HepG2 (cell line): ENCODE measurements at regions not wholly inside any gene's neighbourhood (a gene's known extent, or its start where the extent isn't known, plus 50 kb on each side); places are given as distances from the start of the nearest gene placed in this dataset.

Experiments used
- ATAC-seq: fragments of 200-7000 bp; cut with Tn5 transposase; 3 replicates; pipeline ENCODE4 v1.9.1; 2020; ENCODE audit warnings: mild to moderate bottlenecking, moderate library complexity
- BruUV-seq: library from RNA; stranded (reverse); fragments of 400-500 nt; replicated peaks from 2 replicates; lab custom pipeline; 2021; lab: Mats Ljungman, UMichigan
- CTCF ChIA-PET: fragments of 300-600 bp; formaldehyde crosslinking; extraction: SDS; loops from one replicate; lab custom pipeline; 2021; ENCODE audit warnings: low total read pairs, inconsistent platforms, low intra/inter-chr PET ratio; lab: Yijun Ruan, JAX
- POLR2A ChIA-PET: fragments of 350-600 bp; sonication (Branson Sonifier 250); formaldehyde crosslinking; loops from one replicate; lab custom pipeline; 2020; ENCODE audit warnings: antibody characterized with exemption, inconsistent platforms; lab: Yijun Ruan, JAX
- DNase-seq: peaks from one replicate; pipeline ENCODE4 v3.0.0-alpha.2; 2015; ENCODE audit warnings: low spot score
- FAIRE-seq: peaks from 3 replicates; lab custom pipeline; 2011; peaks lifted over from hg19 to GRCh38; lab: Jason Lieb, UNC
- H2AFZ ChIP-seq: one replicate; pipeline ENCODE4 v1.6.1; 2011; ENCODE audit warnings: low read length, inconsistent platforms
- H3K27ac ChIP-seq: fragments of 300-600 bp; 3 replicates; pipeline ENCODE4 v1.8.0; 2011; ENCODE audit warnings: mixed run types, mild to moderate bottlenecking, mixed read lengths, low read length, inconsistent platforms; ENCODE audit not compliant: insufficient read depth; ENCODE audit errors: extremely low read length
- H3K27me3 ChIP-seq, 2 experiments: fragments of 200-600 bp in 1 of 2; 2 replicates in 1 of 2; 3 replicates in 1 of 2; pipeline versions ENCODE4 v1.6.0 to v1.8.0; 2011; ENCODE audit warnings: low read length in 2 of 2, mild to moderate bottlenecking in 2 of 2, moderate library complexity in 2 of 2, inconsistent platforms in 1 of 2; ENCODE audit not compliant: insufficient read depth in 2 of 2, control insufficient read depth in 1 of 2
- H3K36me3 ChIP-seq, 2 experiments: fragments of 200-600 bp in 1 of 2; replicated peaks in 1 of 2; 2 replicates in 1 of 2; 3 replicates in 1 of 2; pipeline versions ENCODE4 v1.5.1 to v1.8.0; 2011; ENCODE audit warnings: low read length in 2 of 2, inconsistent platforms in 1 of 2; ENCODE audit not compliant: insufficient read depth in 2 of 2, control insufficient read depth in 1 of 2
- H3K4me1 ChIP-seq: 2 replicates; pipeline ENCODE4 v1.5.1; 2012; ENCODE audit warnings: low read length, inconsistent platforms; ENCODE audit not compliant: insufficient read depth
- H3K4me2 ChIP-seq: 2 replicates; pipeline ENCODE4 v1.6.0; 2011; ENCODE audit warnings: low read depth, low read length, inconsistent platforms
- H3K4me3 ChIP-seq, 3 experiments: fragments of 200-600 bp in 1 of 3; sonication (generic), shearing (Covaris generic) in 1 of 3; replicated peaks in 1 of 3; 2 replicates each; pipeline ENCODE4 v1.5.1; 2011 to 2016; ENCODE audit warnings: low read length in 3 of 3, inconsistent platforms in 2 of 3, low read depth in 2 of 3, mild to moderate bottlenecking in 2 of 3, control low read depth in 1 of 3, mixed read lengths in 1 of 3; ENCODE audit not compliant: insufficient read depth in 1 of 3
- H3K79me2 ChIP-seq: one replicate; pipeline ENCODE4 v1.6.1; 2011; ENCODE audit warnings: low read length, inconsistent platforms; ENCODE audit not compliant: insufficient read depth
- H3K9ac ChIP-seq: 2 replicates; pipeline ENCODE4 v1.6.0; 2011; ENCODE audit warnings: mild to moderate bottlenecking, low read depth, low read length, inconsistent platforms; ENCODE audit not compliant: insufficient read depth
- H3K9me3 ChIP-seq: 2 replicates; pipeline ENCODE4 v1.5.1; 2012; ENCODE audit warnings: mild to moderate bottlenecking, low read length
- H4K20me1 ChIP-seq: 2 replicates; pipeline ENCODE4 v1.6.0; 2011; ENCODE audit warnings: inconsistent platforms, mild to moderate bottlenecking, low read length, moderate library complexity; ENCODE audit not compliant: insufficient read depth
- AGO2 ChIP-seq: fragments of 200-400 bp; formaldehyde crosslinking; optimal IDR thresholded peaks from 2 replicates; pipeline ENCODE3; 2017; ENCODE audit warnings: mild to moderate bottlenecking, low read depth, low read length, moderate library complexity
- BCL6 ChIP-seq: IDR thresholded peaks from 2 replicates; pipeline ENCODE4 v1.6.1; 2016; ENCODE audit warnings: missing genetic modification reagents, missing compliant biosample characterization
- DBP ChIP-seq: sonication (generic); formaldehyde crosslinking; IDR thresholded peaks from 2 replicates; pipeline ENCODE4 v1.4.0; 2020; ENCODE audit warnings: missing genetic modification reagents; ENCODE audit errors: not compliant biosample characterization
- FOXJ3 ChIP-seq: sonication (generic); formaldehyde crosslinking; IDR thresholded peaks from 2 replicates; pipeline ENCODE4 v1.4.0; 2020; ENCODE audit warnings: missing genetic modification reagents, mild to moderate bottlenecking, borderline replicate concordance
- KAT2B ChIP-seq: fragments of 150-350 bp; IDR thresholded peaks from 2 replicates; pipeline ENCODE4 v1.6.1; 2014; ENCODE audit warnings: low read depth, low read length, borderline replicate concordance
- KLF13 ChIP-seq: sonication (generic); formaldehyde crosslinking; IDR thresholded peaks from 2 replicates; pipeline ENCODE4 v1.4.0; 2020; ENCODE audit warnings: mild to moderate bottlenecking, missing genetic modification reagents
- PHF20 ChIP-seq: sonication (generic); formaldehyde crosslinking; IDR thresholded peaks from 2 replicates; pipeline ENCODE4 v1.5.0; 2020; ENCODE audit warnings: mild to moderate bottlenecking, missing genetic modification reagents
- RNF219 ChIP-seq: sonication (generic); formaldehyde crosslinking; IDR thresholded peaks from 2 replicates; pipeline ENCODE4 v1.5.0; 2020; ENCODE audit warnings: mild to moderate bottlenecking, missing genetic modification reagents
- SOX13 ChIP-seq, 3 experiments: fragments of 450-650 bp in 1 of 3; sonication (generic) in 1 of 3; formaldehyde crosslinking in 1 of 3; IDR thresholded peaks in 2 of 3; conservative IDR thresholded peaks in 1 of 3; 2 replicates each; pipeline versions ENCODE4 v1.5.0 to v1.6.1; 2016 to 2020; ENCODE audit warnings: antibody characterized with exemption in 1 of 3, mild to moderate bottlenecking in 1 of 3, missing compliant biosample characterization in 1 of 3, missing genetic modification reagents in 1 of 3, moderate library complexity in 1 of 3
- ZNF101 ChIP-seq: sonication (generic); formaldehyde crosslinking; IDR thresholded peaks from 2 replicates; pipeline ENCODE4 v1.4.0; 2020; ENCODE audit warnings: mild to moderate bottlenecking, low read depth, missing genetic modification reagents, borderline replicate concordance
- ZNF205 ChIP-seq: IDR thresholded peaks from 2 replicates; pipeline ENCODE4 v1.6.1; 2018; ENCODE audit warnings: missing biosample characterization, missing genetic modification reagents
- ZNF24 ChIP-seq: fragments of 450-650 bp; IDR thresholded peaks from 2 replicates; pipeline ENCODE4 v1.6.1; 2017; ENCODE audit warnings: antibody characterized with exemption, mild to moderate bottlenecking
- ZNF629 ChIP-seq: sonication (generic); formaldehyde crosslinking; conservative IDR thresholded peaks from 2 replicates; pipeline ENCODE4 v1.5.0; 2020; ENCODE audit warnings: missing genetic modification reagents
- ZNF644 ChIP-seq: IDR thresholded peaks from 2 replicates; pipeline ENCODE4 v1.6.1; 2016; ENCODE audit warnings: low read depth
- WGBS: methylation state at CpG from one replicate; pipeline ENCODE4 v1.1.6; 2017; ENCODE audit warnings: low lambda C conversion rate; 5-methylcytosine and 5-hydroxymethylcytosine counted together
- in situ Hi-C: cut with HindIII; loops from 2 replicates; pipeline ENCODE4 v1.10.0; 2017; ENCODE audit warnings: low pct_unique_long_range_greater_than_20kb; ENCODE audit not compliant: extremely low pct_ligation_motif_present
- intact Hi-C: fragments of 100-400 bp; cut with micrococcal nuclease; formaldehyde crosslinking; loops from one replicate; pipeline ENCODE4 v1.10.0; 2022; ENCODE audit not compliant: unreplicated experiment
- TF ChIP-seq, protein P1 (sequence below): sonication (generic); formaldehyde crosslinking; IDR thresholded peaks from 2 replicates; pipeline ENCODE4 v1.4.0; 2020; ENCODE audit warnings: missing genetic modification reagents, borderline replicate concordance

DNA sequence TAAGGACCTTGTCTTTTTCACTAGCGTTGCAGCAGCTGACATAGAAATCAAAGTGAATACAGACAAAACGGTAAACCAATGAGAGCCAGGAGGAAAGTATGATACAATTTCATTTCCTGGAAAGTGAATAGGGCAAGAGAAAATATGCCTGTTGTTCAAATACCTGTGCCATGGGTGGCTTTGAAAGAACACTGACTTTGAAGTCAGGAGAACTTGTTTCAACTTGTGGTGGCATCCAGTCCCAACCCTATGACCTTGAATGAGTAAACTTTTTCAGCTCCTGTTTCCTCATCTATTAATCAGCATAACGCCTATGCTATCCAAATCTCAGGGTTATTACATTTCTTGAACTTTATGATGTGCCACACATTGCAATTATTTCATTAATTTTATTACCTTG is 173.7 kb upstream of the HS3ST3A1 start:
- Histone ChIP-seq H2AFZ (no peak overlapping the region), H4K20me1 (no peaks in the 10 kb centered on the region), H3K27ac (no peak overlapping the region), H3K4me1 (no peaks in the 10 kb centered on the region), H3K9ac (no peak overlapping the region), H3K4me2 (no peak overlapping the region), H3K27me3 (no peaks in the 10 kb centered on the region), H3K4me3 (no peak overlapping the region), H3K36me3 (no peaks in the 10 kb centered on the region), H3K9me3 (peaks cover 4% of the 10 kb centered on the region; the same call in 1 of the 2 replicates), H3K79me2 (no peaks in the 10 kb centered on the region)
- in situ Hi-C loops (no loop called here), intact Hi-C loops (no loop called here)
- ChIA-PET CTCF (no interaction called here), POLR2A (no interaction called here)
- FAIRE-seq (no peak), DNase-seq (no peak), ATAC-seq (no peak)
- TF ChIP-seq BCL6 (CRISPR knock-in tag) (peak; percentile 62; the same call in 1 of the 2 replicates), PHF20 (CRISPR knock-in tag) (no peak)
- WGBS, result 35% methylated on average over 3 of the region's 3 CpGs
- no TSS peak for BruUV-seq

GRCh38 chr17:13776027-13776551 is 174.4 kb upstream of the HS3ST3A1 start:
- no TSS peak for BruUV-seq

More at GRCh38 chr17:13776027-13776551, 174.4 kb upstream of the HS3ST3A1 start:
- ChIA-PET POLR2A (no interaction called here), CTCF (no interaction called here)
- no peak overlapping the region for H3K27ac ChIP-seq
- FAIRE-seq, result no peak
- no peak overlapping the region for H3K4me3 ChIP-seq
- no peaks in the 10 kb centered on the region for H3K9me3 ChIP-seq
- intact Hi-C loops (no loop called here), in situ Hi-C loops (no loop called here)
- H3K27me3 ChIP-seq, result no peaks in the 10 kb centered on the region
- no peaks in the 10 kb centered on the region for H4K20me1 ChIP-seq
- ATAC-seq, result no peak
- no peaks in the 10 kb centered on the region for H3K79me2 ChIP-seq
- H3K36me3 ChIP-seq, result no peaks in the 10 kb centered on the region
- H3K4me1 ChIP-seq, result no peaks in the 10 kb centered on the region
- H3K9ac ChIP-seq, result no peak overlapping the region
- WGBS, result 67% methylated on average over 7 of the region's 7 CpGs
- no peak overlapping the region for H3K4me2 ChIP-seq
- no peak overlapping the region for H2AFZ ChIP-seq
- no peak for DNase-seq
- TF ChIP-seq KLF13 (CRISPR knock-in tag), result no peak
- TF ChIP-seq ZNF101 (CRISPR knock-in tag), result no peak
- no peak for TF ChIP-seq SOX13 (IDR thresholded peaks at IDR 0.05)
- no peak for TF ChIP-seq SOX13 (CRISPR knock-in tag; conservative IDR thresholded peaks at IDR 0.05 in 1 of 2, IDR thresholded peaks at IDR 0.05 in 1 of 2)
- TF ChIP-seq DBP, result no peak
- TF ChIP-seq FOXJ3, result no peak
- no peak for TF ChIP-seq AGO2
- TF ChIP-seq KAT2B, result no peak
- no peak for TF ChIP-seq ZNF24
- TF ChIP-seq RNF219 (CRISPR knock-in tag), result no peak
- no peak for TF ChIP-seq ZNF644
- TF ChIP-seq, protein P1, sequence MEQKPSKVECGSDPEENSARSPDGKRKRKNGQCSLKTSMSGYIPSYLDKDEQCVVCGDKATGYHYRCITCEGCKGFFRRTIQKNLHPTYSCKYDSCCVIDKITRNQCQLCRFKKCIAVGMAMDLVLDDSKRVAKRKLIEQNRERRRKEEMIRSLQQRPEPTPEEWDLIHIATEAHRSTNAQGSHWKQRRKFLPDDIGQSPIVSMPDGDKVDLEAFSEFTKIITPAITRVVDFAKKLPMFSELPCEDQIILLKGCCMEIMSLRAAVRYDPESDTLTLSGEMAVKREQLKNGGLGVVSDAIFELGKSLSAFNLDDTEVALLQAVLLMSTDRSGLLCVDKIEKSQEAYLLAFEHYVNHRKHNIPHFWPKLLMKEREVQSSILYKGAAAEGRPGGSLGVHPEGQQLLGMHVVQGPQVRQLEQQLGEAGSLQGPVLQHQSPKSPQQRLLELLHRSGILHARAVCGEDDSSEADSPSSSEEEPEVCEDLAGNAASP (CRISPR knock-in tag), result no peak
- no peak for TF ChIP-seq ZNF629 (CRISPR knock-in tag)
- TF ChIP-seq ZNF205, result no peak
